H1 (cell line): ENCODE measurements at regions not wholly inside any gene's neighbourhood (a gene's known extent, or its start where the extent isn't known, plus 50 kb on each side); places are given as distances from the start of the nearest gene placed in this dataset.
"Not testable (repeated sequence)": the region's sequence is repeated elsewhere in the genome, so short reads cannot be mapped to it uniquely, and the experiment has no call there.

Source experiments
- CTCF ChIA-PET: fragments of 300-600 bp; sonication (Branson Sonifier 250); formaldehyde crosslinking; loops from one replicate; lab custom pipeline; 2021; ENCODE audit not compliant: partially characterized antibody; lab: Charles Lee
- POLR2A ChIA-PET: fragments of 300-600 bp; sonication (Branson Sonifier 250); formaldehyde crosslinking; loops from one replicate; lab custom pipeline; 2021; ENCODE audit warnings: inconsistent platforms; ENCODE audit not compliant: partially characterized antibody; lab: Charles Lee
- DNase-seq, 2 experiments: peaks; one replicate each; pipeline versions ENCODE4 v3.0.0 to v3.0.0-alpha.2; 2010 to 2022; ENCODE audit warnings: low spot score in 2 of 2, low read depth in 1 of 2, mixed read lengths in 1 of 2
- FAIRE-seq: peaks from 2 replicates; lab custom pipeline; 2011; peaks lifted over from hg19 to GRCh38; lab: Jason Lieb, UNC
- H2AFZ ChIP-seq: 2 replicates; pipeline ENCODE4 v1.8.1; 2012; ENCODE audit warnings: low read length, inconsistent platforms
- H2AK5ac ChIP-seq: 2 replicates; pipeline ENCODE4 v1.6.1; 2013; ENCODE audit warnings: low read depth, low read length
- H2BK120ac ChIP-seq: replicated peaks from 2 replicates; pipeline ENCODE3; 2013; ENCODE audit warnings: low read depth, low read length, inconsistent platforms
- H2BK12ac ChIP-seq: 2 replicates; pipeline ENCODE4 v1.6.1; 2013; ENCODE audit warnings: low read depth, low read length
- H2BK15ac ChIP-seq: 2 replicates; pipeline ENCODE4 v1.6.1; 2013; ENCODE audit warnings: low read length
- H2BK20ac ChIP-seq: 2 replicates; pipeline ENCODE4 v1.6.1; 2013; ENCODE audit warnings: low read length
- H2BK5ac ChIP-seq: 2 replicates; pipeline ENCODE4 v1.6.1; 2013; ENCODE audit warnings: low read depth, low read length
- H3K14ac ChIP-seq: 2 replicates; pipeline ENCODE4 v1.6.1; 2013; ENCODE audit warnings: inconsistent platforms; ENCODE audit not compliant: insufficient read length
- H3K18ac ChIP-seq: 2 replicates; pipeline ENCODE4 v1.6.1; 2013; ENCODE audit warnings: low read length; ENCODE audit errors: extremely low read depth
- H3K23ac ChIP-seq: 2 replicates; pipeline ENCODE4 v1.6.1; 2013; ENCODE audit warnings: inconsistent platforms; ENCODE audit not compliant: insufficient read length
- H3K23me2 ChIP-seq: 2 replicates; pipeline ENCODE4 v1.6.1; 2013; ENCODE audit warnings: low read depth, low read length
- H3K27ac ChIP-seq: 2 replicates; pipeline ENCODE4 v1.6.1; 2011; ENCODE audit warnings: low read depth, low read length, inconsistent platforms
- H3K27me3 ChIP-seq, 4 experiments: replicated peaks in 1 of 4; 1 replicate in 1 of 4; 2 replicates in 3 of 4; pipeline versions ENCODE4 v1.6.1 to v1.8.1; 2011 to 2013; ENCODE audit warnings: low read length in 3 of 4, mild to moderate bottlenecking in 3 of 4, inconsistent platforms in 2 of 4, mixed read lengths in 2 of 4, moderate library complexity in 1 of 4; ENCODE audit not compliant: control insufficient read depth in 3 of 4, insufficient read depth in 3 of 4; ENCODE audit errors: extremely low read depth in 1 of 4
- H3K36me3 ChIP-seq, 4 experiments: 2 replicates each; pipeline versions ENCODE4 v1.6.1 to v1.8.1; 2011 to 2013; ENCODE audit warnings: mild to moderate bottlenecking in 4 of 4, low read length in 3 of 4, moderate library complexity in 2 of 4, control low read depth in 1 of 4, inconsistent platforms in 1 of 4; ENCODE audit not compliant: insufficient read depth in 4 of 4, control insufficient read depth in 2 of 4
- H3K4ac ChIP-seq: replicated peaks from 2 replicates; pipeline ENCODE3; 2013; ENCODE audit warnings: low read length, low read depth, mixed read lengths, inconsistent platforms; ENCODE audit not compliant: insufficient read length
- H3K4me1 ChIP-seq, 4 experiments: replicated peaks in 1 of 4; 1 replicate in 1 of 4; 2 replicates in 3 of 4; pipeline versions ENCODE4 v1.6.1 to v1.8.1; 2011 to 2013; ENCODE audit warnings: low read length in 3 of 4, inconsistent platforms in 2 of 4, mixed read lengths in 1 of 4; ENCODE audit not compliant: insufficient read depth in 4 of 4, control insufficient read depth in 3 of 4
- H3K4me2 ChIP-seq, 2 experiments: 2 replicates each; pipeline versions ENCODE4 v1.6.1 to v1.8.1; 2011 to 2013; ENCODE audit warnings: low read depth in 2 of 2, low read length in 2 of 2, control low read depth in 1 of 2, inconsistent platforms in 1 of 2, mild to moderate bottlenecking in 1 of 2; ENCODE audit not compliant: insufficient read depth in 1 of 2
- H3K4me3 ChIP-seq, 4 experiments: fragments of 200-600, 300-600 bp in 1 of 4; sonication (generic), shearing (Covaris generic), sonication (Bioruptor Twin) in 1 of 4; 2 replicates each; pipeline versions ENCODE4 v1.5.1 to v1.8.1; 2011 to 2016; ENCODE audit warnings: low read length in 4 of 4, low read depth in 3 of 4, control low read depth in 2 of 4, inconsistent platforms in 2 of 4, mild to moderate bottlenecking in 2 of 4, mixed read lengths in 1 of 4, moderate library complexity in 1 of 4; ENCODE audit not compliant: insufficient read depth in 2 of 4; ENCODE audit errors: extremely low read depth in 1 of 4
- H3K56ac ChIP-seq: replicated peaks from 2 replicates; pipeline ENCODE3; 2013; ENCODE audit warnings: low read depth, mild to moderate bottlenecking, mixed read lengths, low read length, inconsistent platforms; ENCODE audit not compliant: insufficient read length
- H3K79me1 ChIP-seq: 2 replicates; pipeline ENCODE4 v1.6.1; 2013; ENCODE audit warnings: low read depth, low read length, control low read depth
- H3K79me2 ChIP-seq, 2 experiments: 2 replicates each; pipeline versions ENCODE4 v1.6.1 to v1.8.1; 2012 to 2013; ENCODE audit warnings: low read length in 2 of 2, mild to moderate bottlenecking in 2 of 2, inconsistent platforms in 1 of 2; ENCODE audit not compliant: insufficient read depth in 2 of 2, control insufficient read depth in 1 of 2
- H3K9ac ChIP-seq, 4 experiments: replicated peaks in 1 of 4; 1 replicate in 1 of 4; 2 replicates in 3 of 4; pipeline versions ENCODE4 v1.6.1 to v1.8.1; 2011 to 2013; ENCODE audit warnings: low read depth in 3 of 4, low read length in 3 of 4, control low read depth in 2 of 4, mild to moderate bottlenecking in 2 of 4, moderate library complexity in 2 of 4, inconsistent platforms in 1 of 4; ENCODE audit errors: extremely low read depth in 1 of 4
- H3K9me3 ChIP-seq, 2 experiments: 2 replicates each; pipeline versions ENCODE4 v1.6.1 to v1.8.1; 2012 to 2013; ENCODE audit warnings: mild to moderate bottlenecking in 2 of 2, moderate library complexity in 2 of 2, control low read depth in 1 of 2, inconsistent platforms in 1 of 2, low read depth in 1 of 2, low read length in 1 of 2, mixed read lengths in 1 of 2; ENCODE audit not compliant: insufficient read depth in 2 of 2
- H4K20me1 ChIP-seq, 2 experiments: replicated peaks in 1 of 2; 2 replicates each; pipeline versions ENCODE3 to v1.8.1; 2011 to 2013; ENCODE audit warnings: inconsistent platforms in 2 of 2, low read length in 2 of 2, mild to moderate bottlenecking in 1 of 2; ENCODE audit not compliant: insufficient read depth in 2 of 2, control insufficient read depth in 1 of 2
- H4K5ac ChIP-seq: 2 replicates; pipeline ENCODE4 v1.6.1; 2013; ENCODE audit warnings: low read length, low read depth, mixed read lengths, inconsistent platforms; ENCODE audit not compliant: insufficient read length
- H4K8ac ChIP-seq: 2 replicates; pipeline ENCODE4 v1.8.0; 2013; ENCODE audit warnings: mild to moderate bottlenecking, moderate library complexity, low read length, inconsistent platforms; ENCODE audit not compliant: insufficient read depth; ENCODE audit errors: extremely low read depth
- H4K91ac ChIP-seq: replicated peaks from 2 replicates; pipeline ENCODE3; 2013; ENCODE audit warnings: low read length, mixed read lengths, inconsistent platforms; ENCODE audit not compliant: insufficient read length
- WGBS, 2 experiments: shearing (Covaris generic) in 1 of 2; methylation state at CpG; one replicate each; pipeline versions ENCODE4 v1.1.6 to v1.1.7; 2013 to 2015; ENCODE audit warnings: low lambda C conversion rate in 2 of 2, mixed read lengths in 2 of 2, inconsistent platforms in 1 of 2, low coverage in 1 of 2, missing lambda C conversion rate in 1 of 2; ENCODE audit not compliant: insufficient replicate concordance in 2 of 2, insufficient coverage in 1 of 2, insufficient read length in 1 of 2; ENCODE audit errors: extremely low coverage in 1 of 2, missing lambda C conversion rate in 1 of 2; 5-methylcytosine and 5-hydroxymethylcytosine counted together

GRCh38 chr9:85834591-85834990 lies 92.8 kb upstream of the AGTPBP1 start:
- H3K36me3 ChIP-seq, H3K4ac ChIP-seq, H4K5ac ChIP-seq, H3K14ac ChIP-seq, H4K20me1 ChIP-seq, H3K4me1 ChIP-seq, H4K91ac ChIP-seq, H2AK5ac ChIP-seq, DNase-seq, H3K79me1 ChIP-seq, H3K4me2 ChIP-seq, H3K4me3 ChIP-seq, H3K79me2 ChIP-seq, H2BK12ac ChIP-seq, H2BK15ac ChIP-seq, H3K23ac ChIP-seq, H2BK120ac ChIP-seq, H3K56ac ChIP-seq, H3K9ac ChIP-seq, POLR2A ChIA-PET, FAIRE-seq, H3K27ac ChIP-seq, H3K27me3 ChIP-seq, H3K23me2 ChIP-seq, H3K18ac ChIP-seq, H3K9me3 ChIP-seq, H2BK20ac ChIP-seq, H2BK5ac ChIP-seq, H4K8ac ChIP-seq, H2AFZ ChIP-seq: not testable (repeated sequence)
- CTCF ChIA-PET: interaction anchor here (1.5 kb wide), 1 partner anchor 9 kb away, joined by 3 read pairs; no protein-coding TSS in a partner anchor
- WGBS, 2 experiments: 100% methylated on average over 1 of the region's 1 CpG; no CpG with 5 or more reads in 1 of the 2 experiments

GRCh38 chr9:85843949-85844348 lies 97.0 kb upstream of the NAA35 start:
- H3K56ac ChIP-seq, H3K4ac ChIP-seq, H3K23me2 ChIP-seq, H3K4me2 ChIP-seq, H4K91ac ChIP-seq, H3K4me3 ChIP-seq, H3K36me3 ChIP-seq, H3K14ac ChIP-seq, H3K9me3 ChIP-seq, H3K23ac ChIP-seq, H4K8ac ChIP-seq, FAIRE-seq, H3K18ac ChIP-seq, H2BK120ac ChIP-seq, H3K9ac ChIP-seq, H2BK5ac ChIP-seq, H2BK15ac ChIP-seq, H3K27ac ChIP-seq, DNase-seq, H2BK20ac ChIP-seq, H3K27me3 ChIP-seq, POLR2A ChIA-PET, H2AFZ ChIP-seq, H2BK12ac ChIP-seq, H3K79me2 ChIP-seq, H4K20me1 ChIP-seq, H3K4me1 ChIP-seq, H4K5ac ChIP-seq, H3K79me1 ChIP-seq, H2AK5ac ChIP-seq: not testable (repeated sequence)
- CTCF ChIA-PET: interaction anchor here (0.5 to 1.7 kb wide), 4 partner anchors 9 to 56 kb away, joined by 3 to 6 read pairs (median 3); no protein-coding TSS in a partner anchor
- 90% methylated on average over 1 of the region's 1 CpG; no CpG with 5 or more reads in 1 of the 2 experiments for WGBS, 2 experiments
